Panc1 (cell line): ENCODE measurements at regions not wholly inside any gene's neighbourhood (a gene's known extent, or its start where the extent isn't known, plus 50 kb on each side); places are given as distances from the start of the nearest gene placed in this dataset.

Experiments
- ATAC-seq: fragments of 200-7000 bp; cut with Tn5 transposase; 2 replicates; pipeline ENCODE4 v1.9.1; 2020; ENCODE audit warnings: mild to moderate bottlenecking, moderate library complexity
- BruUV-seq: library from RNA; stranded (reverse); fragments of 400-500 nt; replicated peaks from 2 replicates; lab custom pipeline; 2021; lab: Mats Ljungman, UMichigan
- CTCF ChIA-PET: fragments of 300-600 bp; sonication (Branson Sonifier 250); formaldehyde crosslinking; loops from one replicate; lab custom pipeline; 2022; ENCODE audit warnings: antibody characterized with exemption; lab: Charles Lee
- POLR2A ChIA-PET: fragments of 300-600 bp; sonication (Branson Sonifier 250); formaldehyde crosslinking; loops from one replicate; lab custom pipeline; 2022; ENCODE audit warnings: antibody characterized with exemption; lab: Charles Lee
- DNase-seq: peaks from one replicate; pipeline ENCODE4 v3.0.0-alpha.2; 2010; ENCODE audit warnings: low read depth, low spot score
- H3K27ac ChIP-seq: 2 replicates; pipeline ENCODE4 v1.5.1; 2011; ENCODE audit warnings: mild to moderate bottlenecking, low read length, inconsistent platforms
- H3K27me3 ChIP-seq: fragments of 200-500 bp; sonication (Bioruptor generic); 2 replicates; pipeline ENCODE4 v1.6.0; 2014; ENCODE audit warnings: low read length, inconsistent platforms; ENCODE audit not compliant: control insufficient read depth, insufficient read depth
- H3K36me3 ChIP-seq: fragments of 200-500 bp; sonication (Bioruptor generic); 2 replicates; pipeline ENCODE4 v1.5.1; 2014; ENCODE audit warnings: inconsistent platforms, mild to moderate bottlenecking, low read length, moderate library complexity; ENCODE audit not compliant: control insufficient read depth, insufficient read depth
- H3K4me1 ChIP-seq: 2 replicates; pipeline ENCODE4 v1.5.1; 2011; ENCODE audit warnings: inconsistent platforms, mild to moderate bottlenecking, low read length, moderate library complexity; ENCODE audit not compliant: control insufficient read depth, insufficient read depth
- H3K4me3 ChIP-seq, 2 experiments: 2 replicates each; pipeline ENCODE4 v1.5.1; 2011 to 2012; ENCODE audit warnings: low read depth in 2 of 2, low read length in 2 of 2, mild to moderate bottlenecking in 2 of 2, inconsistent platforms in 1 of 2, moderate library complexity in 1 of 2
- H3K9me3 ChIP-seq: fragments of 200-500 bp; sonication (Bioruptor generic); 2 replicates; pipeline ENCODE4 v1.5.1; 2014; ENCODE audit warnings: low read depth, mild to moderate bottlenecking, inconsistent platforms, low read length, moderate library complexity; ENCODE audit not compliant: control insufficient read depth, insufficient read depth
- POLR2AphosphoS5 ChIP-seq: IDR thresholded peaks from 2 replicates; pipeline ENCODE4 v1.6.1; 2012; ENCODE audit warnings: mild to moderate bottlenecking, low read depth, low read length, moderate library complexity
- REST ChIP-seq, 2 experiments: IDR thresholded peaks; 2 replicates each; pipeline ENCODE4 v1.6.1; 2011 to 2012; ENCODE audit warnings: low read depth in 2 of 2, control low read depth in 1 of 2, low read length in 1 of 2, mild to moderate bottlenecking in 1 of 2, moderate library complexity in 1 of 2; ENCODE audit not compliant: insufficient read depth in 1 of 2
- SIN3A ChIP-seq: IDR thresholded peaks from 2 replicates; pipeline ENCODE4 v1.6.1; 2012; ENCODE audit warnings: low read depth, mild to moderate bottlenecking, low read length, moderate library complexity, borderline replicate concordance; ENCODE audit not compliant: insufficient read depth
- TCF7L2 ChIP-seq: IDR thresholded peaks from 2 replicates; pipeline ENCODE4 v1.6.1; 2011; ENCODE audit warnings: mild to moderate bottlenecking, low read depth, low read length, inconsistent platforms
- in situ Hi-C: cut with HindIII; loops from 2 replicates; pipeline ENCODE4 v1.10.0; 2016; ENCODE audit warnings: low sequenced_read_pairs, low pct_unique_long_range_greater_than_20kb
- intact Hi-C: fragments of 100-400 bp; cut with micrococcal nuclease; formaldehyde crosslinking; loops from one replicate; pipeline ENCODE4 v1.10.0; 2022; ENCODE audit not compliant: unreplicated experiment
- TF ChIP-seq, protein P1 (sequence below): fragments of 450-650 bp; IDR thresholded peaks from 2 replicates; pipeline ENCODE4 v1.5.1; 2017; ENCODE audit warnings: mild to moderate bottlenecking

GRCh38 chr4:54157606-54158005, 57.6 kb downstream of the GSX2 start:
- DNase-seq: no peak
- Histone ChIP-seq H3K9me3 (no peaks in the 10 kb centered on the region), H3K27me3 (no peaks in the 10 kb centered on the region), H3K4me1 (no peaks in the 10 kb centered on the region), H3K27ac (no peak overlapping the region), H3K4me3 (no peak overlapping the region), H3K36me3 (no peaks in the 10 kb centered on the region)
- in situ Hi-C loops: no loop called here
- CTCF ChIA-PET: no interaction called here
- POLR2A ChIA-PET: interaction anchor here (0.7 kb wide), 1 partner anchor 35 kb away, joined by 4 read pairs; no protein-coding TSS in a partner anchor
- TF ChIP-seq TCF7L2 (no peak), SIN3A (no peak), POLR2AphosphoS5 (no peak), REST (IDR thresholded peaks at IDR 0.05; ENCODE audit: insufficient read depth in 1 of 2, low read depth in 2 of 2, low read length in 1 of 2) (no peak)
- TF ChIP-seq, protein P1, sequence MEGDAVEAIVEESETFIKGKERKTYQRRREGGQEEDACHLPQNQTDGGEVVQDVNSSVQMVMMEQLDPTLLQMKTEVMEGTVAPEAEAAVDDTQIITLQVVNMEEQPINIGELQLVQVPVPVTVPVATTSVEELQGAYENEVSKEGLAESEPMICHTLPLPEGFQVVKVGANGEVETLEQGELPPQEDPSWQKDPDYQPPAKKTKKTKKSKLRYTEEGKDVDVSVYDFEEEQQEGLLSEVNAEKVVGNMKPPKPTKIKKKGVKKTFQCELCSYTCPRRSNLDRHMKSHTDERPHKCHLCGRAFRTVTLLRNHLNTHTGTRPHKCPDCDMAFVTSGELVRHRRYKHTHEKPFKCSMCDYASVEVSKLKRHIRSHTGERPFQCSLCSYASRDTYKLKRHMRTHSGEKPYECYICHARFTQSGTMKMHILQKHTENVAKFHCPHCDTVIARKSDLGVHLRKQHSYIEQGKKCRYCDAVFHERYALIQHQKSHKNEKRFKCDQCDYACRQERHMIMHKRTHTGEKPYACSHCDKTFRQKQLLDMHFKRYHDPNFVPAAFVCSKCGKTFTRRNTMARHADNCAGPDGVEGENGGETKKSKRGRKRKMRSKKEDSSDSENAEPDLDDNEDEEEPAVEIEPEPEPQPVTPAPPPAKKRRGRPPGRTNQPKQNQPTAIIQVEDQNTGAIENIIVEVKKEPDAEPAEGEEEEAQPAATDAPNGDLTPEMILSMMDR: no peak
- intact Hi-C loops: no loop called here
- BruUV-seq: no TSS peak
- ATAC-seq: no peak

- POLR2A ChIA-PET: no interaction called here
- in situ Hi-C loops (no loop called here), intact Hi-C loops (no loop called here)
- no peaks in the 10 kb centered on the region for H3K27me3 ChIP-seq
- no peaks in the 10 kb centered on the region for H3K4me1 ChIP-seq
- ATAC-seq (no peak), DNase-seq (no peak)
- no peak overlapping the region for H3K4me3 ChIP-seq
- TF ChIP-seq POLR2AphosphoS5 (no peak), TCF7L2 (no peak), SIN3A (no peak), REST (IDR thresholded peaks at IDR 0.05; ENCODE audit: insufficient read depth in 1 of 2, low read depth in 2 of 2, low read length in 1 of 2) (no peak)
- TF ChIP-seq, protein P1: no peak
- CTCF ChIA-PET: no interaction called here
- no TSS peak for BruUV-seq
- H3K36me3 ChIP-seq: no peaks in the 10 kb centered on the region
- no peak overlapping the region for H3K27ac ChIP-seq
- H3K9me3 ChIP-seq: no peaks in the 10 kb centered on the region
These were observed 59.6 kb downstream of the GSX2 start for GRCh38 chr4:54159543-54159942.
